Neural progenitor cell (in vitro differentiated cells): ENCODE measurements at regions not wholly inside any gene's neighbourhood (a gene's known extent, or its start where the extent isn't known, plus 50 kb on each side); places are given as distances from the start of the nearest gene placed in this dataset.

Experiments used
- CTCF ChIP-seq: fragments of 200-600 bp; sonication (generic); IDR thresholded peaks from 2 replicates; pipeline ENCODE4 v1.5.1; 2017; ENCODE audit warnings: antibody characterized with exemption, mild to moderate bottlenecking
- EZH2 ChIP-seq: fragments of 200-600 bp; sonication (generic); IDR thresholded peaks from 2 replicates; pipeline ENCODE4 v1.6.1; 2017; ENCODE audit warnings: antibody characterized with exemption, mild to moderate bottlenecking, moderate library complexity
- EZH2phosphoT487 ChIP-seq: fragments of 200-600 bp; sonication (generic); IDR thresholded peaks from 2 replicates; pipeline ENCODE4 v1.6.1; 2017; ENCODE audit warnings: antibody characterized with exemption

- no peak for TF ChIP-seq CTCF
- TF ChIP-seq EZH2, result no peak
- no peak for TF ChIP-seq EZH2phosphoT487
Measured at GRCh38 chr10:89973326-89973725, 271.9 kb downstream of the KIF20B start.
